Activated CD4-positive, alpha-beta T cell treated with anti-CD3 and anti-CD28 coated beads, Interleukin-2, amount 50 U/mL, for 24 hours (primary cell): ENCODE measurements at regions not wholly inside any gene's neighbourhood (a gene's known extent, or its start where the extent isn't known, plus 50 kb on each side); places are given as distances from the start of the nearest gene placed in this dataset.

Experiments
- DNase-seq, 2 donors: peaks; one replicate each; pipeline ENCODE4 v3.0.0-alpha.2; 2020; ENCODE audit warnings: low read depth in 1 of 2, low spot score in 1 of 2

GRCh38 chr3:459311-459670 lies 262.7 kb downstream of the CHL1 start:
- no peak for DNase-seq

GRCh38 chr3:461006-461405 lies 264.4 kb downstream of the CHL1 start:
- DNase-seq, result no peak

GRCh38 chr3:462851-463250 lies 266.3 kb downstream of the CHL1 start:
- DNase-seq, result no peak

GRCh38 chr3:463252-464192 lies 267.0 kb downstream of the CHL1 start:
- DNase-seq, result no peak

- DNase-seq, result no peak
These were observed 267.7 kb downstream of the CHL1 start for GRCh38 chr3:464255-464654.

GRCh38 chr3:468172-468571 lies 271.6 kb downstream of the CHL1 start:
- DNase-seq, result no peak

- no peak for DNase-seq
These were observed 276.7 kb downstream of the CHL1 start for GRCh38 chr3:473033-473800.

- DNase-seq, result no peak
These were observed 278.3 kb downstream of the CHL1 start for GRCh38 chr3:474828-475227.

GRCh38 chr3:480070-480469 lies 283.5 kb downstream of the CHL1 start:
- no peak for DNase-seq

- DNase-seq, result no peak
These were observed 284.5 kb downstream of the CHL1 start for GRCh38 chr3:481111-481510.

- no peak for DNase-seq
These were observed 285.1 kb downstream of the CHL1 start for GRCh38 chr3:481680-482079.

- DNase-seq, result no peak
These were observed 285.9 kb downstream of the CHL1 start for GRCh38 chr3:482479-482878.

- no peak for DNase-seq
These were observed 287.8 kb downstream of the CHL1 start for GRCh38 chr3:484341-484740.

- no peak for DNase-seq
These were observed 291.1 kb downstream of the CHL1 start for GRCh38 chr3:487614-488013.

GRCh38 chr3:492586-493316 lies 296.2 kb downstream of the CHL1 start:
- DNase-seq, result no peak

- DNase-seq, result no peak
These were observed 297.6 kb downstream of the CHL1 start for GRCh38 chr3:494190-494589.

GRCh38 chr3:498487-498886 lies 301.9 kb downstream of the CHL1 start:
- DNase-seq, result no peak

GRCh38 chr3:499001-499761 lies 302.6 kb downstream of the CHL1 start:
- DNase-seq, result no peak

GRCh38 chr3:502486-502885 lies 305.9 kb downstream of the CHL1 start:
- no peak for DNase-seq

GRCh38 chr3:513301-513700 lies 316.7 kb downstream of the CHL1 start:
- DNase-seq, result no peak

- DNase-seq, result no peak
These were observed 317.6 kb downstream of the CHL1 start for GRCh38 chr3:514192-514591.
